ENCODE measurements at regions not wholly inside any gene's neighbourhood (a gene's known extent, or its start where the extent isn't known, plus 50 kb on each side); places are given as distances from the start of the nearest gene placed in this dataset.
"Not testable (repeated sequence)": the region's sequence is repeated elsewhere in the genome, so short reads cannot be mapped to it uniquely, and the experiment has no call there.

GRCh38 chr14:34381304-34381703 is 80.7 kb downstream of the SPTSSA start:
- DNase-seq = not testable (repeated sequence)

- no peak for DNase-seq
Observed at GRCh38 chr14:34380471-34380845, 81.6 kb downstream of the SPTSSA start.

- no peak for DNase-seq
Observed at GRCh38 chr14:34379816-34380470, 82.1 kb downstream of the SPTSSA start.

- no peak for DNase-seq
Observed at GRCh38 chr14:34376649-34377267, 85.3 kb downstream of the SPTSSA start.

GRCh38 chr14:34374998-34375740 is 86.9 kb downstream of the SPTSSA start:
- no peak for DNase-seq

- no peak for DNase-seq
Observed at GRCh38 chr14:34373191-34373590, 88.8 kb downstream of the SPTSSA start.

GRCh38 chr14:34372786-34373185 is 89.3 kb downstream of the SPTSSA start:
- no peak for DNase-seq

- no peak for DNase-seq
Observed at GRCh38 chr14:34369648-34370030, 92.4 kb downstream of the SPTSSA start.

GRCh38 chr14:34368971-34369647 is 92.9 kb downstream of the SPTSSA start:
- DNase-seq = no peak

- no peak for DNase-seq
Observed at GRCh38 chr14:34368115-34368970, 93.7 kb downstream of the SPTSSA start.

- no peak for DNase-seq
Observed at GRCh38 chr14:34365309-34365915, 96.6 kb downstream of the SPTSSA start.

- no peak for DNase-seq
Observed at GRCh38 chr14:34364201-34364600, 97.8 kb downstream of the SPTSSA start.

GRCh38 chr14:34363733-34364134 is 98.3 kb downstream of the SPTSSA start:
- DNase-seq = no peak

- DNase-seq = no peak
Observed at GRCh38 chr14:34362641-34363251, 99.3 kb downstream of the SPTSSA start.

GRCh38 chr14:34361504-34362011 is 100.5 kb downstream of the SPTSSA start:
- DNase-seq = no peak

GRCh38 chr14:34359420-34360117 is 102.5 kb downstream of the SPTSSA start:
- no peak for DNase-seq

- DNase-seq = no peak
Observed at GRCh38 chr14:34356264-34356654, 105.8 kb downstream of the SPTSSA start.

GRCh38 chr14:34355584-34356263 is 106.3 kb downstream of the SPTSSA start:
- no peak for DNase-seq

GRCh38 chr14:34354556-34354955 is 107.5 kb downstream of the SPTSSA start:
- DNase-seq = no peak

- no peak for DNase-seq
Observed at GRCh38 chr14:34350903-34351302, 111.1 kb downstream of the SPTSSA start.
